SHP77 (cell line): ENCODE measurements at regions not wholly inside any gene's neighbourhood (a gene's known extent, or its start where the extent isn't known, plus 50 kb on each side); places are given as distances from the start of the nearest gene placed in this dataset.

Source experiments
- DNase-seq, 2 experiments: peaks; one replicate each; lab custom pipeline; 2025; lab: John Stamatoyannopoulos, UW

DNA sequence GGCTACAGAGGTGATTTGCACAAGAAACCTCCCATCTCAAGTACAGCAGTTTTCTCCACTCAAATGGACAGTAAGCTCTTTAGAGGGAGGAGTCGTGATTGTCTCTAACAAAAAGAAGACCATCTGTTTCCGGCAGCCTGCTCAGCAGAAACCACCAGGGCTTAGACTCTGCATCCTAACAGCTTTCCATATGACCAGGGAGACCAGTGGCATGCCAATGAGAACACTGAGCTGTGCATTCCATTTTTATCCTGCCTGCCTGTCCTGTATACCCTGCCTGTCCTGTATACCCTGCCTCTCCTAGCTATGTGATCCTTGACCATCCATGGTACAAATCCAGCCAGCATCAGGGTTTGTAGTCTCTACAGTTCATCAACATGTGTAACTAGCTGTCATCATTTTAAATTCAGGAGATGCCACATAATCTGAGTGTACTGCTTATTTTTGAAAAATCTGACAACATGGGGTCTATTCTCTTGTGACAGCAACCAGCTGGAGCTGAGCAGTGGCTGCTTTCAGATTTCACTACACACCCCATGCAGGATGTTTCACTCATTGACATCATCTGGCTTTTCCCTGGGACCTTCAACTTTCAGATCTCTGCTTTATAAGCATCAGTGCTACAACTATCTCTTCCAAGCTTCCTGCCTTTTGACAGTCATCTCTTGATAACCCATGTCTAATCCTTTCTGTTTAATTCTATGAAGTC, 50.5 kb upstream of the POU2AF2 start:
- no peak for DNase-seq

DNA sequence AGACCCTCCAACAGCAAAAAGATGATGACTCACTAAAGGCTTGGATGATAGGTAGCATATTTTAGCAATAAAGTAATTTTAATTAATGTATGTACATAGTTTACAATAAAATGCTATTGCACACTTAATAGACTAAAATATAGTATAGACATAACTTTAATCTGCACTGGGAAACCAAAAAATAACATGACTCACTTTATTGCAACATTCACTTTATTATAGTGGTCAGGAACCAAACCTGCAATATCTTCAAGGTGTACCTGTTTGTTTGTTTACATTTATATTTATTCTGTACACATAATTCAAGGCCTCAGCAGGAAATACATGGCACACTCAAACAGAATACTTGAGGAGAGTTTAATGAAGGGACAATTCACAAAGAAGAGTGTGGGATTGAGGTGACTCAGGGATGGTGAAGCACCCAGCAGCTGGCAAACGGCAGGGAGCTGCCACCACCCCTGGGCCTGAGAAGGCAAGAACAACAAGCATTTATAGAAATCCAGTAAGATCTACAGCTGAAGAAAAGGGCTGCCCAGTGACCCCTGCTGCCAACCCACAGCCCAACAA, 51.5 kb upstream of the POU2AF2 start:
- no peak for DNase-seq

DNA sequence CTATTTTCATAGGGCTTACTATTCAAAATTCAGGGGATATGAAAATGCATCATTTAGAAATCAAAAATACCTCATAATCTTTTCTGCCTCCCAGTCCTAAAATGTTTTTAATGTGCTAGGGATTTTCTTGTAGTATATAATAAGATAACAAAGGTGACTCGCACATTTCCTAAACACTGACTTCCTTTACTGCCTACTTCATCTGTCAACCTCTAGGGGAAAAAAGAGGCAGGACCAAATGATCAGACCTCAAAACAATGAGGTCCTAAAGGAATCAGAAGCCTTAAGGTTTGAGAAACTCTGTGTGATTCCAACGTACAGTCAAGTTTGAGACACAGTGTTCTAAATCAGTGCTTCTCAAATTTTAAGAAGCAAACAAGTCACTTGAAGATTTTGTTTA, 56.1 kb upstream of the POU2AF2 start:
- no peak for DNase-seq

DNA sequence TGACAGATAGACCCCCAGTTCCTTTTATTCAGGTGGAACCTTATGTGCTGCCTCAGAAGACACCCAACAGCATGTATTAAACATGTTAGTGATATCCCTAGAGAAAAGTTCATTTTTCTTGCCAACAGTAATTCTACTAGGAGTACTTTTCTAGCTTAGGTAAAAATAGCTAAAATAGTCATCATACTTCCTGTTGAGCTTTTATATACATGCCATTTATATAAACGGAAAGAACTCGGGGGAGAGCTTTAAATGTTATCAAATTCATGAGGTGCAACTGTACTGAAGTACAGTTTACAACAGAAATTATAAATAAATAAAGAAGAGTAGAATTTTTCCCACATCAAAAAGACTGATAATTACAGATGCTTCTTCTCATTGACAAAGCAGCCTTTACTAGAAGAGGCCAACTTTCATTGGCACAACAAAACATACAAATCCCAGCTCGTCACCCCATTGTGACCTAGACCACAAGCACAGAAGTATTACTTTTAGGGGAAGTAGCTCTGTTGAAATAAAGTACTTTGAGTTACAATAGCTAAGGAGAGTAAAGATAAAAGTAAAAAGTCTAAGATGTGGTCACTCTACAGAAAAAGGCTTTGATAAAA, 59.1 kb upstream of the POU2AF2 start:
- DNase-seq, result no peak

DNA sequence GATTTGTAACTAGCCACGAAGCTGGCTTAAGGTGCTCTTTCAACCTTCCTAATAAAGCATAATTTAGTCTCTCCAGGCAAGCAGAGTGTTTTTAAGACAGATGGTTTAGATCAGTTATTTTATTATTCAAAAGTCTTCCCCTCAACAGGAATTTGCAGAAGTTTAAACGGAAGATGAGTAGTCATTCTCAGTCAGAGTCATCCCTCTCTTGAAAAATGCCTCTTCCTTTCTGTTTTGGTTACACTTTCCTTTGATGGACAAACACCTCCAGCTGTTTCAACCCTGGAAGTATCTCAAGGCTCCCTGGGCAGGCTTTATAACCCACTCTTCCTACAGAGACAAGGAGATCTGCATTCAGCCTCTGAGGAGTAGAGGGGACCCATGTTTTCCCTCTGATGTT, 60.3 kb upstream of the POU2AF2 start:
- no peak for DNase-seq

DNA sequence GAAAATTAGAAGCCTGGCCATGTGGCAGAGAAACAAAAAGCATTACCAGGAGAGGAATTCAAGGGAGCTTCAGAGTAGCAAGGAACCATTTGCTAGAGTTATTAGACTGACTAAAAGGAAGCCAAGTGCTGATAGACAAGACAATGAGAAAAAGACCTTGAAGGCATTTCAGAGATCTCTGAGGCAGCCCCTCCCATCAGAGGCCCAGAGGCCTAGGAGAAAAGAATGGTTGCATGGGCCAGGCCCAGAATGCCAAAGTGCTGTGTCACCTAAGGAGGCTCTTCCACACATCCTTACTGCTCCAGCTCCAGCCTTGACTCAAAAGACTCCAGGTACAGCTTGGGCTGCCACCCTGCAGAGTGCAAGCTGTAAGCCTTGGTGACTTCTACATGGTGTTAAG, 61.8 kb upstream of the POU2AF2 start:
- DNase-seq, result no peak

DNA sequence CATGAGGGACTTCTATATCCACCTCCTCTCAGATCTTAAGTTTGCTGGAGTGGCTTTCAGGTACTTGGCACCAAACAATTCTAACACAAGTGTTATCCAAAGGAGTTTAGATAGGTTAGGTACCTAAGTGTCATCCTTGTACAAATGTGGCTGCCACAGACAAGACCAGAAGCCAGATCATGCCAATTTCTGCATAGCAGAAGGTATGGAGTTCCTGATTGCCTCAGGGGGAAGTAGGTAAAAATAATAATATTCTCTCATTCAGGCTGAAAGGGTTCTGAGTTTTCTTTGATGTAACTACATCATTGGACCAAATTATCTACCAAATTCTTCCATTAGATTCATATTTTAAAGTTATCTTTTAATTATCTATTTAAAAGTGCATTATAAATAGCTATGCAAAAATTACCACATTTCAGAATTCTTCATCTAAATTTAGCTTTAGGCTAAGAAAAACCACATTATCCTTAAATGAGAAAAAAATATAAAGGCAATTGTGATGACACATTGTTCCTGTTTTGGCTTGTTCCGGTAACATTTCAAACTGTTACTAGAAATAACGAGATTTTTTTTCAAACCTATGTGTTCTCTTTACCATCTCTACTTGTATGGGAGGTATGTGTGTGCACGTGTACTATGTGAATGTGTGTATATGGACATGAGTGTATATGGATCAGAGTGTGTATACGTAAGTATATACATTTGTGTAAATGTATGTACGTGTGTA, 66.2 kb upstream of the POU2AF2 start:
- DNase-seq, result no peak

DNA sequence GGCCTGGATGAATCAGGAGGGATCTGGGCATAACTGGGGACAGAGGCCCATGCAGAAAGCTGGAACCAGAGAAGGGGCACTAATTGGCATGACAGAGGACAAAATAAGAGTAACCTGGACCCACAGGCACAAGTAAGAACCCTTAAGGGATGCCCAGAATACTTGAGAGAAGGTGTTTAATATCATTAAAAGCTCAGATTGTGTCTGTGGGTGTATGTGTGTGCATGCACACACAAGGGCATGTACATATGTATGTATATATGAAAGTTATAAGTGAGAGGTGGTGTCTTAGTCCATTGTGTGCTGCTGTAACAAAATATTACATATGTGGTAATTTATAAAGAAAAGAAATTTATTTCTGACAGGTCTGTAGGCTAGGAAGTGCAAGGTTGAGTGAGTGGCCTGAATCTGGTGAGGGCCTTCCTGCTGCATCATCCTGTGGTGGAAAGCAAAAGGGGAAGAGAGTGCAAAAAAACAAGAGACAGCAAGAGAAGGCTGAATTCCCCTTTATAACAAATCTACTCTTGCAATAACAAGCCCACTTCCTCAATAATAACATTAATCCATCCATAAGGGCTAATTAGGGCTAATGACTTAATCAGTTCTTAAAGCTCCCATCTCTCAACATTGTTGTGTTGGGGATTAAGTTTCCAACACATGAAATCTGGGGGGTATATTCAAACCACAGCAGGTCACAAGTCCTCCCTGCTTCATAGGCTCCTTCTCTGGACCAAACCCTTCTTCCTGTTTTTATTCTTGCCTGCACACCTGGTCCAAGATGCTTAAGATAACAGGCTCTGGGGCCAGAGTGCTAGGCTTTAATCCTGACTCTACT, 68.3 kb upstream of the POU2AF2 start:
- DNase-seq, result no peak

DNA sequence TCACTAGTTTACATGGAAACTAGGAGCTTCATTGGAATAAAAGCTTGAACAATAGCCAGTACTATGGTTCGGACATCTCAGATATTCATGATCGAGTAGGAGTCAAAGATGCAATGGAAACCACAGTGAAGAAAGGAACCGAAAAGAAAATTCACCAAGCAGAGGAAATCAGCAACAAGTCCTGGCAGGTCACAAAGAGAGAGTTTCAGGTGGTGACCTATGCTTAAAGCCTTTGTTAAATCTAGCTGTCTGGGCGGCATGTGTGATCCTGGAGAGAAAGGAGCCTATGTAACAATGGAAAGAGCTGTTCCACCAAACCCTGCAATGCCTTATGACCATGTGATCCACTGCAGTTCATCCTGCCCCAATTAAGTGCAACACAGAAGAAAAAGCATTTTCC, 68.9 kb upstream of the POU2AF2 start:
- DNase-seq, result no peak

DNA sequence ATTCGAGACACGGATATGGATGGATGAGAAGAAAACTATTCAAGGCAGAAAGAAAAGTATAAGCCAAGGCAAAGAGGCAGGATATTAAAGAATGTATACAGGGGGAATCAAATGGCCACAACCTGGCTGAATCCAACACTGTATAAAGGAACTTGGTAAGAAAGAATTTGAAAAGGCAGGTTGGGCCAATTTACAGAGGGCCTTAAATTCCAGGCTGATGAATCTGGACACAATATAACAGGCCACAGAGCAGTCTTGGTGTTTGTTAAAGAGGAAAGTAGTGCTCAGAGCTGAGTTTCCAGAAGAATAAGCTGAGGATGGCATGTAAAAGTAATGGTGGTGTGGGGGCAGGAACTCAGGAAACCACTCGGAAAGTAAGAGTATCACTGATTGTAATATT, 72.3 kb upstream of the POU2AF2 start:
- no peak for DNase-seq

DNA sequence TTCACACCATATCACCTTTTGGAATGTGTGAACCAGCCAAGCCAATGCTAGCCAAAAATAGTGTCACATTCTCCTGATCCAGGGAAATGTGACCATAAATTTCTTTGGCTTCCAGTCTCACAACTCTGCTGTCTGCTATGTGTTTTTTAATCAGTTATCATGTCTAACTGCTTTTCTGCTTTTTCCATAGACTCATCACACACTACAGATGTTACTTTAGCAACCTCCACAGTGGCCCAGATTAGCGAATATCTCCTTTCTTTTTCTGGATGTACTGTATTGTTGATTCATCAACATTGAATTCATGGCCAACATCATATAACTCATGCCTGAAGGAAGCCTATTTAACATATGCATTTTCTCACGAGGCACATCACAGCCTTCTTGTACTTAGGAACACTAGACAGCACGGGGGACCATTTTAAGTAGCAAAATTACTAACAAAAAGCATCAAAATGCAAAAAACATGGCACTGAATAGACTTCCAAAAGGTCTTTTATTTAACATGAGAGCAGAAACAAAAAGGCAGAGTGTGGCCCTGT, 73.1 kb upstream of the POU2AF2 start:
- no peak for DNase-seq

DNA sequence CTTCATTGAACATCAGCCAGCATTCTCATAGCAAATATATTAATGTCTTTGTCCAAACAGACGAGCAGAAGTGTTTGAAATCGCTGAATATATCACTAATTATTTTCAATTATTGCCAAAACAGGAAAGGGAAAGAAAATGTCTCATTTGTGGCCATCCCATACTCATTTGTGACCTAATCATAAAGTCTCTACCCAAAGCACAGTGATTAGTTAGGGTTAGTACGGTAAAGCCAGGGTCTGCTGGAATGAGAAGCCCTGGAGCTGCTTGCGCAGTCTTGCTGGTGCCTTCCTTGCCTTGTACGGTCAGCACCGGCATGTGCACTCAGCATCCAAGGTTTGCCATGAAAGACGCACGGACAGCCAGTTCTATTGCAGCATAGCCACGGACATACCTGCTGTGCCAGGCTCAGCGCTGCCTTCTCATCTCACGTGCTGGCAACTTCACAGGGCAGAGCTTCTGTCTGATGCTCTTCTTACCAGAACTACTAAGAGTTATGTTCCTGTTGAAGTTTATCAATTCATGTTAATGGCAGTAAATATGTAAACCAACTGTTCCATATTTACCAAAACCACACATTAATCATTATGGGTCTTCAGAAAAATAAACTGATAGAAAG, 74.7 kb upstream of the POU2AF2 start:
- DNase-seq, result no peak

DNA sequence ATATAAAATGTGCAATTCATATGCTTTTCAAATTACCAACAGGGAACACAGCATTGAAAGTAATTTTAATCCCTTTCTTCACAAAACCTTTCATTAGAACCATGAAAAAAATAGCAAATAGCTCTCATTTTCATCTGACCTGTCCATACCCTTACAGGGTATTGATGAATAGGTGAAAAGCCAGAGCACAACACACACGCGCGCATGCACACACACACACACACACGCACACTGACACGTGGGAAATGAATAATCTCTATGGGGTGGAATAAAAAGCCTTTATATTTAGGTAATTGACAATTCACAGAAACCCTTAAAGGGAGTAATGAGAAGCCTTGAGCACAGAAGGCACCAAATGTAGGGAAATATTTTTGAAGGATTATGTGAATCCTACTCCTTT, 76.2 kb upstream of the POU2AF2 start:
- DNase-seq, result no peak

DNA sequence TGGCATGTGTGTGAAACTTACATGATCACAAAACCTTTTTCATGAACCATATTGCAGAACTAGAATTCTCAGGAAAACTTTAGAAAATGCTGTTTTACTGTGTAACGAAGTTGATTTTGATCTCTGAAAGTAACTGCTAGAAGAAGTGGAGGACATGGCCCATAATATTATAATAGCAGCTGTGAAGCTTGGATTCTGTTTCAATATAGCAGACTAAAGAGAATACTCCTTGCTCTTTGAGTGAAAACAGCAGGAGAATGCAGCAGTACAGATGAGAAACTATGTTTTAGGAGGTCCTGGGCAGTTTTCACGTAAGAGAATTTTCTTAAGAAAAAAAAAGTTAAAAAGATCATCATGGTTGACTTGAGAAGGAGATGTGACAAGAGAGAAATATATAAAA, 76.7 kb upstream of the POU2AF2 start:
- no peak for DNase-seq

DNA sequence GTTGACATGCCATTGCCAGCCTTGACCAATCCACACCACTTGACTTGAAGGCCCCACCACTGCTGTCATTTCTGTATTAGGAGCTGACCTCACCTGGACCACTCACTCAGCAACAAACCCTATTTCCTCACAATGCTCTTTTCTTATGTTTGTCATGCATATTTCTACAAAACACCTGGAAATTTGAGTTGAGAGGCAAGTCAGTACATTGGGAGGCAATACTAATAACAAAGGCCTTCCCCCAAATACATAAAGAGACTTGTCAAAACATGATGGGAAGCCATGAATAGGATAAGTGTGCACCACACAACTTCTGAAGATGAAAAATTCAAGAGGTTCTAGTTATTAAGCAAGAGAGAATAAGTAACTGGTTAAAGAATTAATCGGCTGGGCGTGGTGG, 77.9 kb upstream of the POU2AF2 start:
- no peak for DNase-seq

DNA sequence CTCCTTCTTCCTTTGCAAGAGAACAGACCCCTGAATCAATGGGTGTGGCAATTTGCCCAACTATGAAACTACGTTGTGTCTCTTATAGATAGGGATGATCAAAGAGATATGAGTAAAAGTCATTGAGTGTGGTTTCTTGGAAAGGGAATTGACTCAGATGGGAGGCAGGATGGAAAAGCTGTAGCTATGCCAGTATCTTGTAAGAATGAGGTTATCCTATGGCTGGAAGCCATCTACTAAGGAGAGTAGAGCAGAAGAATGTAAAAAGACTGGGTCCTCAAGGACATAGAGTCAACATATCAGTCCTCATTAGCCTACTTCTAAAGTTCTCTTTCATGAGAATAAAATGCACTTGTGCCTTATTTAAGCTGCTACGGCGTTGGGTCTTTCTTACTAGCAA, 78.9 kb upstream of the POU2AF2 start:
- DNase-seq, result no peak

DNA sequence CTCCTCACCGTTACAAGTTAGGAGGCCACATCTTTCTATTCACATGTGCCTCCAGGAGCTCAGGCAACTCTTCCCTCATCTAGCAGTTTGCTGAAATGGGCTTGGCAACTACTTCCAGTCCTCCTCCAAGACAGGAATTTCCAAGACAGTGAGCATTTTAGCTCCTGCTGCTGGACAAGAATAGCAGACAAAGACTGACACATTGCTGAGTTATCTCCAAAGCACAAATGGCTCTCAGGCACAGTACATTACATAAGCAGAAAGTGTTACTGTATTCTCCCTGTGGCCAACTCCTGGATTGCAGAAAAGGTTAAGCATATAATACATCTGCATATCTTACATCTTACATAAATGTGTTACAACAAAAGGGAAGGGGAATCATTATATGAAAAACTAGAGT, 83.2 kb upstream of the POU2AF2 start:
- no peak for DNase-seq

DNA sequence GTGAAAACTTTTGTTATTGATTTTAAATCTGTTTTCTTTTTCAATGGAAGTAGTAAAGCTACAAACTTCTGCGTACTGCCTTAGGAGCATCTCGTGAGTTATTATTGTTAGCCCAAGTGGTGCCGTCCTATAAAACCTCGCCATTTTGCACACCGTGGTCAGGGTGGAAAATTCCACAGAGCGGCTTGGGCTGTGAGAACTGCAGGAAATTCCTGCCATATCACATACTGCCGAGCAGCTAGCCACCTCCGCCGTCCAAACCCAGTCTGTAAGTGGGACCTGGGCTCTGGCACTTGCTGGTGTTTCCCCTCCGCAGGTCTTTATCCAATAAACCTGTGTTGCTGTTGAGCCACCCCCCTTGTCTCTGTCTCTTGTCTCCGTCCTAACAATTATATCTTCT, 88.0 kb upstream of the POU2AF2 start:
- DNase-seq, result no peak

DNA sequence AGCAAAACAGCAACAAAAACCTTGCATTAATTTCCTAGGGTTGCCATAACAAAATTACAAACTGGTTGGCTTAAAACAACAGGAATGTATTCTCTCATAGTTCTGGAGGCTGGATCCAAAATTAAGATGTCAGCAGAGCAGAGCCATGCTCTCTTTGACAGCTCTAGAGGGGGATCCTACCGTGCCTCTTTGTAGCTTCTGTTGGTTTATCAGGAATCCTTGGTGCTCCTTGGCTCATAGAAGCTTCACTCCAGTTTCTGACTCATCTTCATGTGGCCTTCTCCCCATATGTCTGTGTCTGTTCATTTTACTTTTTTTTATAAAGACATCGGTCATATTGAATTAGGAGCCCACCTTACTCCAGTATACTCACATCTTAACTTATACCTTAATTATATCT, 90.5 kb upstream of the POU2AF2 start:
- no peak for DNase-seq

DNA sequence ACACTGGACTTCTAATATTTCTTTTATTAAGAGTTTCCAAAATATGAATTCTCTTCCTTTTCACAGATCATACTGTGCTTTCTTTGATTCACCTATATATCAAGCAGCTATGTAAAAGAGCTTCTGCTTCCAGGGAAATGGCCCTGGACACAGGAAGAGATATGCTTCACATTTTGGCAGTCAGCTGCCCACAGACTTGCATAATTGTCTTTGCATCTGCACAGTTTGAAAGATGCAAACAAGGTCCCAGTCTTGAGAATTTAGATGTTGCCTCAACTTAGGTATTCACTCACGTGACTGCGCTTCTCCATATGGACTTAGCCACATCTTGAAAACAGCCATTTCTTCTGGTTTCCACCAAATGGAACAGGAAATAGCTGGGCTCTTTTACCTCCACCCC, 92.3 kb upstream of the POU2AF2 start:
- no peak for DNase-seq

DNA sequence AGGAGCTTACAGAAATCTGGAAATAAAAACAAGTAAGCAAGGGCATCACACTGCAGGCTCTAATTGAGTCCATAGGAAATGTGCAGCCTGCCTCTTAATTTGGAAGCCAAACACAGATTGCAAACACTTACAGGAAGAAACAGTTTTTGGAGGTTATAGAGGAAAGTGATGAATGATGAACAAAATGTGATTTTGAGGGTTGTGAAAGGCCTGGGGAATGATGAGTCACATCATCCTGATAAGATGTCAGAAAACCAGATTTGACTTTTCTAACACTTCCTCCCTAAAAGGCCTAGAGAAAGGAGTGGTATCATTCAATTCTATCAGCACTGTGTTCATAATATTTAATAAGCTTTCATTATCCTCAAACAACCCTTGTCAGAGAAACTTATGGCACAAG, 96.6 kb upstream of the POU2AF2 start:
- DNase-seq, result no peak

DNA sequence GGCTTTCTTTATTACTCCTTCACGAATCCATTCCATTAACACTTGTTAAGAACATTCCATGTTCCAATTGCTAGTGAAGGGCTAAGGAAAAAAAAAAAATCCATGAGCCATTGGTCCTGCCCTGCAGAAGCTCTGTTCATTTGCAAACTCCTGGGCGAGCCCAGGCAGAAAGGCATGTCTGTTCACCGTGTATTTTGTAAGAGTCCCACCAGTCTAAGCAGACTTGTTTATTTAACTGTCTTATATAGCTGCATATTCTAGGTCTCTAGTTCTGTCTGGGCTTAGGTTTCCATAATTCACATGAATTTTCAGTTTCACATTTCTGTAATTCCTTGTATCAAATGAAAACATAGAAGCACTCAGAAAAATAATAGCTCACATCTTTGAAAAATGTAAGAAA, 97.4 kb upstream of the POU2AF2 start:
- no peak for DNase-seq
